ENCODE measurements at regions not wholly inside any gene's neighbourhood (a gene's known extent, or its start where the extent isn't known, plus 50 kb on each side); places are given as distances from the start of the nearest gene placed in this dataset.

- no peak for DNase-seq
Observed at GRCh38 chr2:122939796-122940195, 1085.3 kb upstream of the CNTNAP5 start.

- DNase-seq: no peak
Observed at GRCh38 chr2:122949523-122949922, 1075.6 kb upstream of the CNTNAP5 start.

GRCh38 chr2:122955776-122956175, 1069.3 kb upstream of the CNTNAP5 start:
- no peak for DNase-seq

- no peak for DNase-seq
Observed at GRCh38 chr2:122960759-122961641, 1064.1 kb upstream of the CNTNAP5 start.

GRCh38 chr2:122966461-122966860, 1058.6 kb upstream of the CNTNAP5 start:
- DNase-seq: no peak

GRCh38 chr2:122977580-122977979, 1047.5 kb upstream of the CNTNAP5 start:
- no peak for DNase-seq

GRCh38 chr2:122980671-122981070, 1044.4 kb upstream of the CNTNAP5 start:
- no peak for DNase-seq

- DNase-seq: no peak
Observed at GRCh38 chr2:122982936-122983335, 1042.2 kb upstream of the CNTNAP5 start.

GRCh38 chr2:122988395-122989221, 1036.5 kb upstream of the CNTNAP5 start:
- no peak for DNase-seq

- DNase-seq: no peak
Observed at GRCh38 chr2:122993592-122993991, 1031.5 kb upstream of the CNTNAP5 start.

- DNase-seq: no peak
Observed at GRCh38 chr2:122999258-122999657, 1025.8 kb upstream of the CNTNAP5 start.

GRCh38 chr2:122999821-123000220, 1025.3 kb upstream of the CNTNAP5 start:
- DNase-seq: no peak

GRCh38 chr2:123002660-123003248, 1022.3 kb upstream of the CNTNAP5 start:
- DNase-seq: no peak

GRCh38 chr2:123015186-123015585, 1009.9 kb upstream of the CNTNAP5 start:
- DNase-seq: no peak

- no peak for DNase-seq
Observed at GRCh38 chr2:123035541-123035940, 989.5 kb upstream of the CNTNAP5 start.

- no peak for DNase-seq
Observed at GRCh38 chr2:123036300-123036699, 988.8 kb upstream of the CNTNAP5 start.

- no peak for DNase-seq
Observed at GRCh38 chr2:123040506-123040905, 984.6 kb upstream of the CNTNAP5 start.

GRCh38 chr2:123043458-123043857, 981.6 kb upstream of the CNTNAP5 start:
- DNase-seq: no peak

- DNase-seq: no peak
Observed at GRCh38 chr2:123045713-123046112, 979.4 kb upstream of the CNTNAP5 start.

- DNase-seq: no peak
Observed at GRCh38 chr2:123047186-123047585, 977.9 kb upstream of the CNTNAP5 start.

- DNase-seq: no peak
Observed at GRCh38 chr2:123051136-123051535, 974.0 kb upstream of the CNTNAP5 start.

- no peak for DNase-seq
Observed at GRCh38 chr2:123061534-123061933, 963.6 kb upstream of the CNTNAP5 start.

- DNase-seq: no peak
Observed at GRCh38 chr2:123073371-123073770, 951.7 kb upstream of the CNTNAP5 start.

GRCh38 chr2:123073956-123074355, 951.1 kb upstream of the CNTNAP5 start:
- DNase-seq: no peak

All from NCI-H2227 treated with DMSO at 0.1 percent for 48 hours (cell line).